GM23338 (cell line): ENCODE measurements at regions not wholly inside any gene's neighbourhood (a gene's known extent, or its start where the extent isn't known, plus 50 kb on each side); places are given as distances from the start of the nearest gene placed in this dataset.

Experiments
- ATAC-seq: fragments of 200-7000 bp; cut with Tn5 transposase; 3 replicates; pipeline ENCODE4 v1.9.1; 2020
- DNase-seq: peaks from one replicate; pipeline ENCODE4 v3.0.0-alpha.2; 2015; ENCODE audit warnings: low spot score
- H2AFZ ChIP-seq: fragments of 200-600 bp; sonication (generic); 2 replicates; pipeline ENCODE4 v1.8.0; 2016; ENCODE audit warnings: antibody characterized with exemption, mild to moderate bottlenecking, moderate library complexity
- H3F3A ChIP-seq: fragments of 200-600 bp; sonication (generic); replicated peaks from 2 replicates; pipeline ENCODE4 v1.8.0; 2017; ENCODE audit warnings: antibody characterized with exemption, mixed run types, low read depth
- H3K27ac ChIP-seq: fragments of 200-600 bp; sonication (generic); 2 replicates; pipeline ENCODE4 v1.6.1; 2016; ENCODE audit warnings: low read depth
- H3K27me3 ChIP-seq: fragments of 200-600 bp; sonication (generic); 2 replicates; pipeline ENCODE4 v1.8.0; 2016; ENCODE audit warnings: mild to moderate bottlenecking, mixed run types, moderate library complexity; ENCODE audit not compliant: insufficient read depth
- H3K36me3 ChIP-seq: fragments of 200-600 bp; sonication (generic); 2 replicates; pipeline ENCODE4 v1.8.0; 2016; ENCODE audit warnings: mild to moderate bottlenecking; ENCODE audit not compliant: insufficient read depth
- H3K4me1 ChIP-seq: fragments of 200-600 bp; sonication (generic); 2 replicates; pipeline ENCODE4 v1.8.0; 2016; ENCODE audit warnings: mild to moderate bottlenecking, moderate library complexity; ENCODE audit not compliant: insufficient read depth
- H3K4me2 ChIP-seq: fragments of 200-600 bp; sonication (generic); 2 replicates; pipeline ENCODE4 v1.7.1; 2017; ENCODE audit warnings: mixed run types
- H3K4me3 ChIP-seq: fragments of 200-600 bp; sonication (generic); 2 replicates; pipeline ENCODE4 v1.6.1; 2016; ENCODE audit warnings: mixed run types
- H3K79me2 ChIP-seq: fragments of 200-600 bp; sonication (generic); replicated peaks from 2 replicates; pipeline ENCODE4 v1.8.0; 2017; ENCODE audit warnings: mild to moderate bottlenecking; ENCODE audit not compliant: insufficient read depth
- H3K9me2 ChIP-seq: fragments of 200-600 bp; sonication (generic); 2 replicates; pipeline ENCODE4 v1.8.0; 2017; ENCODE audit not compliant: insufficient read depth
- H4K20me1 ChIP-seq: fragments of 200-600 bp; sonication (generic); replicated peaks from 2 replicates; pipeline ENCODE4 v1.8.0; 2017; ENCODE audit warnings: mild to moderate bottlenecking; ENCODE audit not compliant: insufficient read depth
- H3K27ac Mint-ChIP-seq: 2 replicates; pipeline ENCODE4 v1.8.0; 2020; ENCODE audit warnings: inconsistent platforms, mild to moderate bottlenecking, moderate library complexity, mixed read lengths
- H3K27me3 Mint-ChIP-seq: 3 replicates; pipeline ENCODE4 v1.8.0; 2022; ENCODE audit warnings: low read depth, mild to moderate bottlenecking, moderate library complexity, mixed read lengths, inconsistent platforms; ENCODE audit not compliant: insufficient read depth, poor library complexity
- H3K36me3 Mint-ChIP-seq: 3 replicates; pipeline ENCODE4 v1.8.0; 2021; ENCODE audit warnings: low read depth, mild to moderate bottlenecking, inconsistent platforms, moderate library complexity, mixed read lengths
- H3K4me1 Mint-ChIP-seq: 3 replicates; pipeline ENCODE4 v1.8.0; 2020; ENCODE audit warnings: mild to moderate bottlenecking, inconsistent platforms, mixed read lengths
- H3K4me3 Mint-ChIP-seq: 3 replicates; pipeline ENCODE4 v1.8.0; 2021; ENCODE audit warnings: moderate library complexity, mild to moderate bottlenecking, inconsistent platforms, mixed read lengths
- H3K9me3 Mint-ChIP-seq: 3 replicates; pipeline ENCODE4 v1.8.0; 2020; ENCODE audit warnings: moderate library complexity, mild to moderate bottlenecking, inconsistent platforms, mixed read lengths
- CREB1 ChIP-seq: fragments of 250-450 bp; sonication (Bioruptor Pico); IDR thresholded peaks from 2 replicates; pipeline ENCODE4 v1.5.0; 2020; ENCODE audit warnings: low read depth, mild to moderate bottlenecking, moderate library complexity
- EZH2 ChIP-seq: fragments of 200-600 bp; sonication (generic); IDR thresholded peaks from one replicate; pipeline ENCODE4 v1.8.0; 2017; ENCODE audit warnings: antibody characterized with exemption, mild to moderate bottlenecking, low read depth; ENCODE audit not compliant: unreplicated experiment
- JUNB ChIP-seq: IDR thresholded peaks from one replicate; pipeline ENCODE4 v1.6.1; 2016; ENCODE audit warnings: antibody characterized with exemption; ENCODE audit not compliant: unreplicated experiment
- NANOG ChIP-seq: IDR thresholded peaks from 2 replicates; pipeline ENCODE4 v1.6.1; 2016; ENCODE audit warnings: antibody characterized with exemption, borderline replicate concordance
- POLR2AphosphoS5 ChIP-seq: IDR thresholded peaks from 2 replicates; pipeline ENCODE4 v1.6.1; 2016; ENCODE audit warnings: antibody characterized with exemption, low read depth
- REST ChIP-seq: IDR thresholded peaks from one replicate; pipeline ENCODE4 v1.6.1; 2018; ENCODE audit warnings: antibody characterized with exemption; ENCODE audit not compliant: unreplicated experiment
- STAT1 ChIP-seq: IDR thresholded peaks from one replicate; pipeline ENCODE4 v1.6.1; 2016; ENCODE audit warnings: antibody characterized with exemption; ENCODE audit not compliant: unreplicated experiment
- ZNF114 ChIP-seq: fragments of 250-450 bp; sonication (Bioruptor Pico); IDR thresholded peaks from 2 replicates; pipeline ENCODE4 v1.5.0; 2020; ENCODE audit warnings: mild to moderate bottlenecking, moderate library complexity
- ZNF331 ChIP-seq: fragments of 250-450 bp; sonication (Bioruptor Pico); IDR thresholded peaks from 2 replicates; pipeline ENCODE4 v1.5.0; 2020; ENCODE audit warnings: low read depth, mild to moderate bottlenecking, moderate library complexity
- TF ChIP-seq, protein P1 (sequence below): IDR thresholded peaks from 2 replicates; pipeline ENCODE4 v1.6.1; 2016; ENCODE audit warnings: antibody characterized with exemption

GRCh38 chr15:59933607-59934006 is 70.5 kb upstream of the FOXB1 start (continued):
- TF ChIP-seq NANOG (no peak), ZNF114 (CRISPR knock-in tag) (no peak), REST (no peak)
- TF ChIP-seq, protein P1, sequence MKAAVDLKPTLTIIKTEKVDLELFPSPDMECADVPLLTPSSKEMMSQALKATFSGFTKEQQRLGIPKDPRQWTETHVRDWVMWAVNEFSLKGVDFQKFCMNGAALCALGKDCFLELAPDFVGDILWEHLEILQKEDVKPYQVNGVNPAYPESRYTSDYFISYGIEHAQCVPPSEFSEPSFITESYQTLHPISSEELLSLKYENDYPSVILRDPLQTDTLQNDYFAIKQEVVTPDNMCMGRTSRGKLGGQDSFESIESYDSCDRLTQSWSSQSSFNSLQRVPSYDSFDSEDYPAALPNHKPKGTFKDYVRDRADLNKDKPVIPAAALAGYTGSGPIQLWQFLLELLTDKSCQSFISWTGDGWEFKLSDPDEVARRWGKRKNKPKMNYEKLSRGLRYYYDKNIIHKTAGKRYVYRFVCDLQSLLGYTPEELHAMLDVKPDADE, result no peak

GRCh38 chr15:59931646-59932261 is 72.4 kb upstream of the FOXB1 start:
- TF ChIP-seq JUNB, result no peak
- no peak overlapping the region for H3K4me2 ChIP-seq

DNA sequence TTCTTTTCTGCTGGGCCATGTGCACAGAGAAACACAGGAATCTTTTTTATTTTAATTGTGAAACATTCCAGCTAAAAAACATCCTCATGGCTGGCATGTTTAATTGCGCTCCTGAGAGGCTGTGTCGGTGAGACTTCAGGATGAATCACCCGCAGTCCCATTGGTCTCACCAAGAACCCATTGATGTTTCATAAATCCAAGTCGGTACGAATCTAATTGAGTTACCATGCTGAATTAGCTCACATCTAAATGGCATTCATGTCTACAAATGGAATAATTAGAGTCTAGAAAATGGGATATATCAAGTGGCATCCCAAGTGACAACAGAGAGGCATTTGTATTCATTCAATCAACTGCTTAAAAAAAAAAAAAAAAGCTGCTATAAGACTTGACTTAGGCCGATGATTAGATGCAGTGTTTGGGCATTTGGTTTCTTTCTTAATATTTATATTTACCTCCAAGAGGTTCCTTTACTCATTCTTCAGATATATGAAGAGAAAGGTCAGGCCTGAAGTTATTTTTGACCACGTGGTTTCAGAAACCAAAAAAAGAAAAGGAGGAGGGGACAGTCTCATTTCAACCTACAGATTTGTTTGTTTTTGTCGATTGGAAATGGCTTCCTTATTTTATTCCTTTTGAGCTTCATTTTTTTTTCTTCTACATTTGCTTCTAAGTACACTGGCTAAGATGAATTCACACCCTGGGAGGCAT is 79.1 kb upstream of the FOXB1 start:
- no peak overlapping the region for H3K4me3 Mint-ChIP-seq
- Histone ChIP-seq H3K36me3 (no peaks in the 10 kb centered on the region), H3K4me2 (no peak overlapping the region), H3F3A (no peaks in the 10 kb centered on the region), H3K4me1 (0 out of 2 replicates have a peak, but pooled peaks cover under 1% of the 10 kb centered on the region), H3K4me3 (no peak overlapping the region), H2AFZ (no peak overlapping the region), H3K9me2 (no peaks in the 10 kb centered on the region), H4K20me1 (no peaks in the 10 kb centered on the region), H3K27ac (no peak overlapping the region), H3K79me2 (no peaks in the 10 kb centered on the region), H3K27me3 (no peaks in the 10 kb centered on the region)
- no peaks in the 10 kb centered on the region for H3K36me3 Mint-ChIP-seq
- ATAC-seq (no peak), DNase-seq (no peak)
- no peaks in the 10 kb centered on the region for H3K9me3 Mint-ChIP-seq
- H3K27ac Mint-ChIP-seq, result no peak overlapping the region
- H3K27me3 Mint-ChIP-seq, result peaks cover 3% of the 10 kb centered on the region
- peaks cover 5% of the 10 kb centered on the region; the same call in 2 of the 3 replicates for H3K4me1 Mint-ChIP-seq
- TF ChIP-seq CREB1 (CRISPR knock-in tag) (no peak), NANOG (no peak), STAT1 (no peak), EZH2 (no peak), JUNB (no peak), POLR2AphosphoS5 (no peak), ZNF331 (CRISPR knock-in tag) (no peak), ZNF114 (CRISPR knock-in tag) (no peak)
- TF ChIP-seq, protein P1, result no peak

More at GRCh38 chr15:59931646-59932261, 72.4 kb upstream of the FOXB1 start:
- ATAC-seq (no peak), DNase-seq (no peak)
- Histone ChIP-seq H4K20me1 (no peaks in the 10 kb centered on the region), H3F3A (no peaks in the 10 kb centered on the region), H3K9me2 (no peaks in the 10 kb centered on the region), H3K79me2 (no peaks in the 10 kb centered on the region), H2AFZ (no peak overlapping the region), H3K4me1 (peaks cover 23% of the 10 kb centered on the region), H3K4me3 (no peak overlapping the region), H3K27me3 (no peaks in the 10 kb centered on the region), H3K36me3 (no peaks in the 10 kb centered on the region), H3K27ac (no peak overlapping the region)
- Mint-ChIP-seq H3K27me3 (peaks cover 3% of the 10 kb centered on the region), H3K27ac (no peak overlapping the region), H3K4me1 (peaks cover 30% of the 10 kb centered on the region), H3K4me3 (no peak overlapping the region), H3K36me3 (no peaks in the 10 kb centered on the region), H3K9me3 (no peaks in the 10 kb centered on the region)
